WTC11 (cell line): ENCODE measurements at regions not wholly inside any gene's neighbourhood (a gene's known extent, or its start where the extent isn't known, plus 50 kb on each side); places are given as distances from the start of the nearest gene placed in this dataset.

Experiments
- CTCF ChIP-seq: fragments of 200-600 bp; IDR thresholded peaks from 2 replicates; pipeline ENCODE4 v1.8.0; 2022; ENCODE audit warnings: antibody characterized with exemption
- FOXJ3 ChIP-seq: sonication (generic); formaldehyde crosslinking; IDR thresholded peaks from 2 replicates; pipeline ENCODE4 v1.9.0; 2021; ENCODE audit warnings: missing genetic modification reagents, mild to moderate bottlenecking, borderline replicate concordance
- FOXK1 ChIP-seq: sonication (generic); formaldehyde crosslinking; IDR thresholded peaks from 2 replicates; pipeline ENCODE4 v1.8.0; 2022; ENCODE audit warnings: mild to moderate bottlenecking, moderate library complexity, missing genetic modification reagents
- IRF2 ChIP-seq: sonication (generic); formaldehyde crosslinking; IDR thresholded peaks from 2 replicates; pipeline ENCODE4 v1.8.0; 2022; ENCODE audit warnings: low read depth, missing genetic modification reagents, borderline replicate concordance
- JUN ChIP-seq: sonication (generic); formaldehyde crosslinking; IDR thresholded peaks from 2 replicates; pipeline ENCODE4 v1.8.0; 2023; ENCODE audit warnings: mild to moderate bottlenecking, missing genetic modification reagents
- NFATC4 ChIP-seq: fragments of 250-450 bp; sonication (Bioruptor Pico); IDR thresholded peaks from 2 replicates; pipeline ENCODE4 v1.9.0; 2021; ENCODE audit warnings: mild to moderate bottlenecking
- ZNF138 ChIP-seq: sonication (generic); formaldehyde crosslinking; conservative IDR thresholded peaks from 2 replicates; pipeline ENCODE4 v1.8.1; 2022; ENCODE audit warnings: mild to moderate bottlenecking, moderate library complexity, missing genetic modification reagents
- ZNF232 ChIP-seq: sonication (generic); formaldehyde crosslinking; IDR thresholded peaks from 2 replicates; pipeline ENCODE4 v1.8.0; 2022; ENCODE audit warnings: mild to moderate bottlenecking, missing genetic modification reagents
- ZNF416 ChIP-seq: fragments of 250-450 bp; sonication (Bioruptor Pico); IDR thresholded peaks from 2 replicates; pipeline ENCODE4 v1.9.0; 2021; ENCODE audit warnings: mild to moderate bottlenecking, inconsistent platforms

- TF ChIP-seq FOXJ3 (CRISPR knock-in tag) (no peak), CTCF (no peak), FOXK1 (CRISPR knock-in tag) (no peak), IRF2 (CRISPR knock-in tag) (no peak), ZNF138 (CRISPR knock-in tag) (no peak), NFATC4 (CRISPR knock-in tag) (no peak), ZNF416 (CRISPR knock-in tag) (no peak), JUN (CRISPR knock-in tag) (no peak), ZNF232 (CRISPR knock-in tag) (no peak)
These were observed 94.3 kb downstream of the IRX2 start for GRCh38 chr5:2657151-2657550.
